ENCODE measurements at regions not wholly inside any gene's neighbourhood (a gene's known extent, or its start where the extent isn't known, plus 50 kb on each side); places are given as distances from the start of the nearest gene placed in this dataset.
"Not testable (repeated sequence)": the region's sequence is repeated elsewhere in the genome, so short reads cannot be mapped to it uniquely, and the experiment has no call there.

- H3K36me3 ChIP-seq (ENCODE audit: insufficient read depth) = peaks cover 2% of the 10 kb centered on the region
- H3K4me3 ChIP-seq (ENCODE audit: low read depth, low read length) = no peak overlapping the region
- H3K27ac ChIP-seq (ENCODE audit: low read depth) = no peak overlapping the region
- H3K4me1 ChIP-seq (ENCODE audit: insufficient read depth) = no peaks in the 10 kb centered on the region
- no peak for DNase-seq (ENCODE audit: extremely low spot score)
- WGBS = 95% methylated on average over 1 of the region's 1 CpG
Observed at GRCh38 chr6:126199466-126199865, 140.4 kb upstream of the CENPW start.

- no peak overlapping the region for H3K27ac ChIP-seq (ENCODE audit: low read depth)
- no peaks in the 10 kb centered on the region for H3K4me1 ChIP-seq (ENCODE audit: insufficient read depth)
- peaks cover 2% of the 10 kb centered on the region for H3K36me3 ChIP-seq (ENCODE audit: insufficient read depth)
- no peak overlapping the region for H3K4me3 ChIP-seq (ENCODE audit: low read depth, low read length)
- DNase-seq (ENCODE audit: extremely low spot score) = no peak
- WGBS = 67% methylated on average over 2 of the region's 2 CpGs
Observed at GRCh38 chr6:126202707-126203106, 137.2 kb upstream of the CENPW start.

- Histone ChIP-seq H3K4me3 (ENCODE audit: low read depth, low read length) (no peak overlapping the region), H3K27ac (ENCODE audit: low read depth) (no peak overlapping the region)
Observed at GRCh38 chr6:126204126-126204525, 135.8 kb upstream of the CENPW start.

GRCh38 chr6:126204598-126204997, 135.3 kb upstream of the CENPW start:
- no peak overlapping the region for H3K27ac ChIP-seq (ENCODE audit: low read depth)
- H3K4me3 ChIP-seq (ENCODE audit: low read depth, low read length) = no peak overlapping the region

More at GRCh38 chr6:126204126-126204525, 135.8 kb upstream of the CENPW start:
- DNase-seq (ENCODE audit: extremely low spot score) = no peak
- no peaks in the 10 kb centered on the region for H3K4me1 ChIP-seq (ENCODE audit: insufficient read depth)
- WGBS = 66% methylated on average over 4 of the region's 4 CpGs
- peaks cover 2% of the 10 kb centered on the region for H3K36me3 ChIP-seq (ENCODE audit: insufficient read depth)

GRCh38 chr6:126206504-126207246, 133.2 kb upstream of the CENPW start:
- Histone ChIP-seq H3K4me3 (ENCODE audit: low read depth, low read length) (no peak overlapping the region), H3K4me1 (ENCODE audit: insufficient read depth) (no peaks in the 10 kb centered on the region), H3K27ac (ENCODE audit: low read depth) (no peak overlapping the region), H3K36me3 (ENCODE audit: insufficient read depth) (no peaks in the 10 kb centered on the region)
- WGBS = 58% methylated on average over 1 of the region's 1 CpG
- no peak for DNase-seq (ENCODE audit: extremely low spot score)

More at GRCh38 chr6:126204598-126204997, 135.3 kb upstream of the CENPW start:
- Histone ChIP-seq H3K36me3 (ENCODE audit: insufficient read depth) (peaks cover 2% of the 10 kb centered on the region), H3K4me1 (ENCODE audit: insufficient read depth) (no peaks in the 10 kb centered on the region)
- DNase-seq (ENCODE audit: extremely low spot score) = no peak

- no peak overlapping the region for H3K27ac ChIP-seq (ENCODE audit: low read depth)
- H3K36me3 ChIP-seq (ENCODE audit: insufficient read depth) = no peaks in the 10 kb centered on the region
- H3K4me3 ChIP-seq (ENCODE audit: low read depth, low read length) = no peak overlapping the region
- DNase-seq (ENCODE audit: extremely low spot score) = no peak
- WGBS = 74% methylated on average over 3 of the region's 3 CpGs
- H3K4me1 ChIP-seq (ENCODE audit: insufficient read depth) = no peaks in the 10 kb centered on the region
Observed at GRCh38 chr6:126210398-126211075, 129.4 kb upstream of the CENPW start.

GRCh38 chr6:126217497-126217896, 122.4 kb upstream of the CENPW start:
- H3K4me1 ChIP-seq (ENCODE audit: insufficient read depth) = no peaks in the 10 kb centered on the region
- H3K4me3 ChIP-seq (ENCODE audit: low read depth, low read length) = no peak overlapping the region
- 97% methylated on average over 3 of the region's 3 CpGs for WGBS
- H3K27ac ChIP-seq (ENCODE audit: low read depth) = no peak overlapping the region
- no peaks in the 10 kb centered on the region for H3K36me3 ChIP-seq (ENCODE audit: insufficient read depth)
- no peak for DNase-seq (ENCODE audit: extremely low spot score)

GRCh38 chr6:126220901-126221300, 119.0 kb upstream of the CENPW start:
- H3K27ac ChIP-seq (ENCODE audit: low read depth); H3K4me3 ChIP-seq (ENCODE audit: low read depth, low read length); H3K4me1 ChIP-seq (ENCODE audit: insufficient read depth); H3K36me3 ChIP-seq (ENCODE audit: insufficient read depth); DNase-seq (ENCODE audit: extremely low spot score): not testable (repeated sequence)

GRCh38 chr6:126227833-126228702, 111.8 kb upstream of the CENPW start:
- Histone ChIP-seq H3K36me3 (ENCODE audit: insufficient read depth) (no peaks in the 10 kb centered on the region), H3K4me1 (ENCODE audit: insufficient read depth) (no peaks in the 10 kb centered on the region), H3K27ac (ENCODE audit: low read depth) (no peak overlapping the region), H3K4me3 (ENCODE audit: low read depth, low read length) (no peak overlapping the region)
- 42% methylated on average over 11 of the region's 11 CpGs for whole genome bisulfite sequencing
- no peak for DNase-seq (ENCODE audit: extremely low spot score)

GRCh38 chr6:126232671-126233070, 107.2 kb upstream of the CENPW start:
- no peak overlapping the region for H3K27ac ChIP-seq (ENCODE audit: low read depth)
- no peaks in the 10 kb centered on the region for H3K36me3 ChIP-seq (ENCODE audit: insufficient read depth)
- WGBS = 36% methylated on average over 2 of the region's 2 CpGs
- no peak overlapping the region for H3K4me3 ChIP-seq (ENCODE audit: low read depth, low read length)
- H3K4me1 ChIP-seq (ENCODE audit: insufficient read depth) = no peaks in the 10 kb centered on the region
- DNase-seq (ENCODE audit: extremely low spot score) = no peak

GRCh38 chr6:126233192-126233591, 106.7 kb upstream of the CENPW start:
- H3K36me3 ChIP-seq (ENCODE audit: insufficient read depth) = no peaks in the 10 kb centered on the region
- no peak for DNase-seq (ENCODE audit: extremely low spot score)
- no peak overlapping the region for H3K4me3 ChIP-seq (ENCODE audit: low read depth, low read length)
- no peak overlapping the region for H3K27ac ChIP-seq (ENCODE audit: low read depth)
- WGBS = 87% methylated on average over 1 of the region's 1 CpG
- no peaks in the 10 kb centered on the region for H3K4me1 ChIP-seq (ENCODE audit: insufficient read depth)

- Histone ChIP-seq H3K27ac (ENCODE audit: low read depth) (no peak overlapping the region), H3K4me1 (ENCODE audit: insufficient read depth) (no peaks in the 10 kb centered on the region), H3K4me3 (ENCODE audit: low read depth, low read length) (no peak overlapping the region), H3K36me3 (ENCODE audit: insufficient read depth) (no peaks in the 10 kb centered on the region)
- no peak for DNase-seq (ENCODE audit: extremely low spot score)
- WGBS = 94% methylated on average over 1 of the region's 1 CpG
Observed at GRCh38 chr6:126235363-126235762, 104.6 kb upstream of the CENPW start.

GRCh38 chr6:126245077-126245476, 94.8 kb upstream of the CENPW start:
- no peak for DNase-seq (ENCODE audit: extremely low spot score)
- no peaks in the 10 kb centered on the region for H3K36me3 ChIP-seq (ENCODE audit: insufficient read depth)
- no peak overlapping the region for H3K27ac ChIP-seq (ENCODE audit: low read depth)
- H3K4me1 ChIP-seq (ENCODE audit: insufficient read depth) = no peaks in the 10 kb centered on the region
- 78% methylated on average over 1 of the region's 1 CpG for WGBS
- no peak overlapping the region for H3K4me3 ChIP-seq (ENCODE audit: low read depth, low read length)

- no peaks in the 10 kb centered on the region for H3K4me1 ChIP-seq (ENCODE audit: insufficient read depth)
- H3K4me3 ChIP-seq (ENCODE audit: low read depth, low read length) = no peak overlapping the region
- no peak overlapping the region for H3K27ac ChIP-seq (ENCODE audit: low read depth)
- 87% methylated on average over 2 of the region's 2 CpGs for WGBS
- no peaks in the 10 kb centered on the region for H3K36me3 ChIP-seq (ENCODE audit: insufficient read depth)
- no peak for DNase-seq (ENCODE audit: extremely low spot score)
Observed at GRCh38 chr6:126252154-126252553, 87.8 kb upstream of the CENPW start.

All from urinary bladder (tissue), 3 donors.